GM18498 (cell line): ENCODE measurements at regions not wholly inside any gene's neighbourhood (a gene's known extent, or its start where the extent isn't known, plus 50 kb on each side); places are given as distances from the start of the nearest gene placed in this dataset.

Source experiments
- ATAC-seq: cut with Tn5 transposase; IDR thresholded peaks from one replicate; pipeline ENCODE4 v1.9.1; 2021; ENCODE audit warnings: mild to moderate bottlenecking, moderate library complexity; ENCODE audit not compliant: unreplicated experiment

- no peak for ATAC-seq
Measured at GRCh38 chr20:58139849-58140786, 88.3 kb downstream of the ANKRD60 start.

- ATAC-seq, result no peak
Measured at GRCh38 chr20:58138395-58138794, 90.1 kb downstream of the ANKRD60 start.

GRCh38 chr20:58137651-58138265, 90.7 kb downstream of the ANKRD60 start:
- ATAC-seq, result no peak

- no peak for ATAC-seq
Measured at GRCh38 chr20:58137236-58137635, 91.2 kb downstream of the ANKRD60 start.

GRCh38 chr20:58136149-58136484, 92.3 kb downstream of the ANKRD60 start:
- no peak for ATAC-seq

DNA sequence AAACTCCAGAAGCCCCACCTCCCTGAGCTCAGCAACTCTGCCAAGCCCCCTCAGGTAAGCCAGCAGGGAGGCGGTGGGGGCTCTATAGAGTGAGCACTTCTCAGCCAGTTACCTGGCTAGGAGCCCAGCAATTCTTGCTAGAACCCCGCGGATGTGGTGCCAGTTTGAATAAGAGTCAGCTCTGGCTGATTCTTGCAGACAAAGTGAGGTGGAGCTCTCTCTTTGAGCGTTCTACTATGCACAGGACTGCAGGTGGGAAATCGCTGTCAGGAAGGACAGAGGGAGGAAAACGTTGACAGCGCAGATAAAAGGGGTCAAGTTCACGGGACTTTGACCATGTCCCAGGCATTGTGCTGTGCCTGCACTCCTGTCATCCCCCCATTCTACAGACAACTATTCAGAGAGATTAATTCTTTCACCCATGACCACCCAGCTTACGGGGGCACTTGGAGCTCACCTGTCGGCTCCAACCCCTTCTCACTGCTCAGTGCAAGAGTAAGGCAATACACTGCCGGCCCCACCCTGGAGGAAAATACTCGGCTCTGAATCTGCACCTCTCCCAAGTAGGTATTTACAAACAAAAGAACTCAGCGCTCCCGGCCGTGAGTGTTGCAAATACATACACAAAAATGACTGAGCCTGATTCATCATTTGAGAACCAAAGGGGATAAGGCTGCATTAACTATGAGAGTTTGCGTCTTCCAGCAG, 92.9 kb downstream of the ANKRD60 start:
- no peak for ATAC-seq

DNA sequence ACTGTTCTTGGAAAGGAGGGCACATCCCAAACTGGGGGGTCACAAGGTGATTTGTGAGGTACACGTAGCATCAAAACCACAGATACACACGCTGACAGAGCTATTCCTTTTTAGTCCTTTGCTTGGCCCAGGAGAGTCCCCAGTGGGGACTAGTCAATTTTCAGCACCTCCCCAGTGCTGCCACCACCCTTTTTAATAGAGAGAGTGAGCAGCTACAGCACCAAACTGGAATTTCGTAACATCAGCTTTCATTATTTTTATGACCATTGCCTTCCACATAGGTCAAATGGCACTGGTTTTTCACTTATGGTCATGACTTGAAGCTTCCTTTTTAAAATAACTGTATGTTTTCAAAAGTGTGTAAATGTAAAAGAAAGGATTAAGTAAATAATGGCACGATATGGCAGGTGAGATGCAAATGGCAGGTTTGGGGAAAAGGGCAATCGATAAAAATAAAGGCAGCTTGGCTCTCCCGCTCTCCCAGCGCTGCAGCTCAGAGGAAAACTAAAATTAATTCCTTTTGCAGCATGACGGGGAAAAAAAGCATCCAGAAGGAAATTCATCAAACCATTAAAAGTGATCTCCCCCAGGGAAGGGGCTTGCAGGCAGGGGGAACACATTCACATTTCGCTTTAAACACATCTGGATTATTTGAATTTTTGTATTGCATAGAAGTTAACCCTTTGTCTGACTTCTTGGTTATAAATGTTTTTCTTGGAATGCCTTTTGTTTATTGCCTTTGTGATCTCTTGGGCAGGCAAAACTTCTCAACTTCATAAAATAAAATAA, 95.2 kb downstream of the ANKRD60 start:
- ATAC-seq, result no peak

- no peak for ATAC-seq
Measured at GRCh38 chr20:58131551-58132142, 96.8 kb downstream of the ANKRD60 start.

GRCh38 chr20:58131151-58131550, 97.3 kb downstream of the ANKRD60 start:
- no peak for ATAC-seq

- no peak for ATAC-seq
Measured at GRCh38 chr20:58130581-58130980, 97.9 kb downstream of the ANKRD60 start.

- no peak for ATAC-seq
Measured at GRCh38 chr20:58130156-58130555, 98.3 kb downstream of the ANKRD60 start.

DNA sequence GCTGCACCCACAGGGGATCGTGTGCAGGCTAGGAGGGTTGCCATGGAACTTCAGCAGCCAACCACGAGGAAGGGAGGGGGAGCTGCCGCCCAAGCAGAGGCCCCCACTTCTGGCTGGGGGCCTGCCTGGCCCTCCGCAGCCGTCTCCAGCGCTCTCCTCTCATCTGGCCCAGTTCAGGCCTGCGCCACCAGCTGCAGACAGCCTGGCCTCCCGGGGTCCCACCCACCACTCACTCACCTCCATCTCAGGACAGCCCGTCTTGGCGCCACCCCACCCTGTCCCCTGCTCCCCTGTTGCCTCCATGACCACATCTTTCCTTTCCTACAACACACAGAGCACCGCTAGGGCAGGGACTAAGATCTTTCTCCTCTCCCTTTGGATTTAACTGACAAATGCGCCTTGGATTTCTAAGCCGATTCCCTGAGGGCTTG, 98.7 kb downstream of the ANKRD60 start:
- no peak for ATAC-seq

DNA sequence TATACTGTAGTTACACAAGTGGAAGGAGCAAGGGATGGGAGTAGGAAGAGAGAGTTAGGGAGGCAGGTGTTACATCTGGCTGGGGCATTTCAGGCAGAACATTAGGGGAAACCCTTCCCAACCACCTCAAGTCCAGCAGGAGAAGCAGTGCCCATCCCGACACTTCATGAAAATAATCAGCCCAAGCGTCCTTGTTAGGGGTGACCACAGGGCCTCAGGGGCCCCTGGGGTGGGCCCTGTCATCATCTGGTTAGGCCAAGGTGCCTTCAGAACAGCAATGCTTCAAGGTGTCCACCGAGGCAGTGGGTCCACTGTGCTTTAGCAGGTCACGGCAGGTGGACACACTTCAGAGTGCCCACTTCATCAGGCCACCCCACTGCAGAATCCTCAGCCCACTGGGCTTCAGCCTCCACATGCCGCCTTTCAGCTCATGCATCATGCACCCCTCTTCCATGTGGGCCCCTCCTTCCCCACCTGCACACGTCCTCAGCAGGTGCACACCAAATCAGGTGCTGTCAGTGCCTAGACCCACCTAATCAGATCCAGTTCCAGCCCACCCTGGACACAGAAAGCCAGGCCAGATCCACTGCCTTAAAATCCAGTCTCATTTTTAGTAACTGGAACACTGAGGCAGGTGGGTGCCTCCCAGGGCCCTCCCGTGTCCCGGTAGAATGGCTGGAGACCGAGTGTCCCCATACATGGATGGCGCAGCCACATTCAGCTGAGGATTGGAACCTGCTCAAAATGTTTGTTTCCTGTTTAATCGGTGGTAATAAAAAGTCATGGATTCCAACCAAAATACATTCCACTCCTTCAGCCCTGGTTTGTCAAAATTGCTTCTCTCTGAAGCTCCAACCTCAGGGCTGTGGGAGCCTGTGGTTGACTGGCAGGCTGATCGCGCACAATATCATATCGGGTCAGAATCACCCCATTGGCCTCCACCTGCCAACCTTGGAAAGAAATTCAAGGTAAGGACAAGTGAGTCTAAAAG, 99.5 kb downstream of the ANKRD60 start:
- no peak for ATAC-seq

DNA sequence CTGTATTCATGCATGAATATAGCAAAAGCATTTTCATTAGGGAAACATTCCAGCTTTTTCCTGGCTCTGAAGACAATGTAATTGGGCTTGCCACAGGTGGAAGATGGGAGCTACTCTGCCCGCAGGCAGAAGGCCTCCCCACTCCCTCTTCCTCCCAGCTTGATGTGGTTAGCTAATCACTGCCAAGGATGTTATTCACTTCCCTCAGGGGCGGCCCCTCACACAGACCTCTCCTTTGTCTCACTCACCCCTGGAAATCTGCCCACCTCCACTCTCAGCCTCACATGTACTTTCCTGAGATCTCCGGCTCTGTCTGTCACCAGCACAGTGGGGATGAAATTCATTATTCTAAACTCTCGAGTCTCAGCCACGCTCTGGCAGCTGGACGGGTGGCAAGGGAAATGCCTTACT, 100.7 kb downstream of the ANKRD60 start:
- no peak for ATAC-seq

DNA sequence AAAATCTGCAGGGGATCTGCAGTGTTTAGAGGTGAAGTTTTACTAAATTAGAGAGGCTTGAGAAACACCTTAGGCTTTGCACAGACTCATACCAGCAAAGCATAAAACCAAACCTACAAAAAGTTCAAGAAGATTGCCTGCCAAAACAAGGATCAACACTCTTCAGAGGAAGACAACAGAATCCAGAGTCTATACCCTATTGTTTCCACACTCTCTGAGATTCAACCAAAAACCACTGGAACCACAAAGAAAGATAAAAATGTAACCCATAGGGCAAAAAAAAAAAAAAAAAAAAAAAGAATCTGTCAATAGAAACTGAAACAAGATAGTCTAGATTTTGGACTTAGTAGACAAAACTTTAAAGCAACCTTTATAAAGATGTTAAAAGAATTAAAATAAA, 102.7 kb downstream of the ANKRD60 start:
- ATAC-seq, result no peak

DNA sequence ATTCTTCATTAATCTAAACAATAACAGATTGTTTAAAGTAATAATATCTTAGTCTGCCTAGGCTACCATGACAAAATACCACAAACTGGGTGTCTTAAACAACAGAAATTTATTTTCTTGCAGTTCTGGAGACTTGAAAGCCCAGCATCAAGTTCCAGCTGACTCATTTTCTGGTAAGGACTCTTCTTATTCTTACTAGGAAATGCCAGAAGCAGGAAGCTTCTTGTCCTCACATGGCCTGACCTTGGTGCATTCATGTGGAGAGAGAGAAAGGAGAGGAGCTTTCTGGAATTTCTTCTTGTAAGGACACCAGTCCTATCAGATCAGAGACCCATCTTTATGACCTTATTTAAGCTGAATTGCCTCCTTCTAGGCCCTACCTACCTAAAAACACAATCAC, 110.5 kb downstream of the ANKRD60 start:
- ATAC-seq, result no peak

DNA sequence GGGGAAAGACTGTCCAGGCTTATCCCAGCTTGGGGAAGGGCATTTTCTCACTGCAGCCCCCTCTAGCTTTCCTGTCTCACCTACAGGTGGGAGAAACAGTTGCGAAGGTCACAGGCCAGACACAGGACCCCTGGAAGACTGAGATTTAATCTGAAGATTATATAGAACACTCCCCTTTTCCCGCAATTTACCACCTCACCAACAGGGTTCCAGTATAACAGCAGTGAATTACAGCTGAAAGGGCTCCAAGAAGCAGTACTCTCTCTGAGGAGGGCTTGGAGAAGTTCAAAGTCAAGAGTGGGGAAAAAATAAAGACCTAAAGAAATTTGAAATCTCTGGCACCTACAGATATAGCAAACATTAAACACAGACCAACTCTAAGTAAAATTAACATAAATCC, 111.9 kb downstream of the ANKRD60 start:
- no peak for ATAC-seq

DNA sequence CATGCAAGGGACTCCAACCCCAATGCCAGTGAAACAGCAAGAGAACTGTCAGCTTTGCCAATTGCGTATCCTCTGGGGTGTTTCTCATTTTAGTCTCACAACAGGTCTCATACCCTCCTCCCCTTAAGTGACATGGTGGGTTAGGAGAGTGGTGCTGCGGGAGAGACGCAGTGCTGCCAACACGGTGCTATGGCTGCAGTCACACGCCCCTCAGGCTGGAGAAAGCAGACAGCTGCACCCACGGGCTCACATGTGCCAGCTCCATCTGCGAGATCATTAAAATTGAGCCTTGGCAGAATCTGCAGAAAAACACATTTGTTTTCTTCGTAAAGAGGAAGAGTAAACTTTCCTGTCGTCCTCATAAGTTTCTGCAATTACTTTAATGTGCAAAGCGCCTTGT, 114.7 kb downstream of the ANKRD60 start:
- no peak for ATAC-seq

GRCh38 chr20:58112017-58112781, 116.3 kb downstream of the ANKRD60 start:
- no peak for ATAC-seq
